Activated CD4-positive, alpha-beta T cell treated with anti-CD3 and anti-CD28 coated beads, Interleukin-2, amount 10 ng/mL, durations not matched to agents 24 days and 14 days (primary cell): ENCODE measurements at regions not wholly inside any gene's neighbourhood (a gene's known extent, or its start where the extent isn't known, plus 50 kb on each side); places are given as distances from the start of the nearest gene placed in this dataset.

Source experiments
- DNase-seq: peaks from one replicate; pipeline ENCODE4 v3.0.0; 2022
- H3K27ac Mint-ChIP-seq: one replicate; pipeline ENCODE4 v1.8.0; 2022; ENCODE audit warnings: mild to moderate bottlenecking, mixed read lengths
- H3K27me3 Mint-ChIP-seq: one replicate; pipeline ENCODE4 v1.8.0; 2022; ENCODE audit warnings: mixed read lengths
- H3K36me3 Mint-ChIP-seq: one replicate; pipeline ENCODE4 v1.8.0; 2022; ENCODE audit warnings: low read depth, mild to moderate bottlenecking, mixed read lengths
- H3K4me1 Mint-ChIP-seq: one replicate; pipeline ENCODE4 v1.8.0; 2021; ENCODE audit warnings: mixed read lengths
- H3K4me3 Mint-ChIP-seq: one replicate; pipeline ENCODE4 v1.8.0; 2022; ENCODE audit warnings: mild to moderate bottlenecking, moderate library complexity, mixed read lengths
- H3K9me3 Mint-ChIP-seq: one replicate; pipeline ENCODE4 v1.8.0; 2021; ENCODE audit warnings: mixed read lengths
- intact Hi-C: fragments of 100-400 bp; cut with micrococcal nuclease; formaldehyde crosslinking; loops from one replicate; pipeline ENCODE4 v1.15.1; 2023

DNA sequence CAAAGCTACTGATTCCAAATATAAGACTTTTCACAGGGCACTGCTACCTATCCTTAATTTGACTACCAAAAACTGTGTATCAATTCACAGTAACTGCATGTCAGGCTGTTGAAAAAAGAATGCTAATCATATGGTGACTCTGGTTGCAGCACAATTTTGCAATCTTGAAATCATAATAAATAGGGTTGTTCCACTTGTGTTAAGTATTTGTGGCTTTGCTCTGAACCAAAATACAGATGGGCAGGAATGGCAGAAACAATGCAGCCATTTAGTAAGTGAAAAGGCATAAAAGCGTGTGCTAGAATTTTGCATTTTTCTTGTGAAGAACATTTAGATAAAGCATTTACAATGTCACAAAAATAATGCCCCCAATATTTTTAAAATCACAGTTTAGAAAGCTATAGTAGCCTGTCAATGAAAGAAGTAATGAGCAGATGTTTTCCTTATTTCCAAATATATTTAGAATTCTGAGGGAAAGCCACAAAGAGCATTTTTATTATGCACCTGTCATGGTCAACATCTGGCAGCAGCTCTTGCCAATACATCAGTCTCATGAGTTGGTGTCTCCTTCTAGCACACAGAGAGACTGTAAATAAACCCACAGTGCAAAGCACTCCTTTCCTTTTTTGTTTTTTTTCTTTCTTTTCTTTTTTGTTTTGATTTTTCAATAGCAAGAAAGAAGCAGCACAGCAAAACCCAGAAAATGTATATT lies 54.8 kb upstream of the PAM start:
- peaks cover 17% of the 10 kb centered on the region for H3K27me3 Mint-ChIP-seq
- no peaks in the 10 kb centered on the region for H3K36me3 Mint-ChIP-seq
- H3K9me3 Mint-ChIP-seq: no peaks in the 10 kb centered on the region
- intact Hi-C loops: no loop called here
- no peak overlapping the region for H3K27ac Mint-ChIP-seq
- no peak for DNase-seq
- H3K4me1 Mint-ChIP-seq: no peaks in the 10 kb centered on the region
- no peak overlapping the region for H3K4me3 Mint-ChIP-seq

DNA sequence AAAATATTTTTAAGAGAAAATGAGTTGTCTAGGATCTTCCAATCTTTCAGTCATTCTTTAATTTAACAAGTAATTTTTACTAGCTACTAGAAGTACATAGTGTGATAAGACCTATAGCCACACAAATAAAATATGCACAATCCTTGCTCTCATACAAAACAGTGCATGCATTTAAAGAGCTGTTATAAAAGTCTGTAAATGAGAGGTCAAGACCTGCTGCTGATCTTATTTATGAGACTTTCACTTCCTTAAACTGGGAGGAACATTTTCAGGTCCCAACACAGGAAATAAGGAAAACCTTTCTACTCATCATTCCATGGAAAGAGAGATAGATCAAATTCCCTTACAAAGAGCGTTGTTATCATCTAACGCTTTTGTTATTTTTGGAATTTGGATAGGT lies 54.2 kb upstream of the PAM start:
- DNase-seq: no peak
- no peak overlapping the region for H3K27ac Mint-ChIP-seq
- intact Hi-C loops: no loop called here
- H3K4me3 Mint-ChIP-seq: no peak overlapping the region
- H3K36me3 Mint-ChIP-seq: no peaks in the 10 kb centered on the region
- peaks cover 17% of the 10 kb centered on the region for H3K27me3 Mint-ChIP-seq
- H3K4me1 Mint-ChIP-seq: no peaks in the 10 kb centered on the region
- H3K9me3 Mint-ChIP-seq: no peaks in the 10 kb centered on the region

DNA sequence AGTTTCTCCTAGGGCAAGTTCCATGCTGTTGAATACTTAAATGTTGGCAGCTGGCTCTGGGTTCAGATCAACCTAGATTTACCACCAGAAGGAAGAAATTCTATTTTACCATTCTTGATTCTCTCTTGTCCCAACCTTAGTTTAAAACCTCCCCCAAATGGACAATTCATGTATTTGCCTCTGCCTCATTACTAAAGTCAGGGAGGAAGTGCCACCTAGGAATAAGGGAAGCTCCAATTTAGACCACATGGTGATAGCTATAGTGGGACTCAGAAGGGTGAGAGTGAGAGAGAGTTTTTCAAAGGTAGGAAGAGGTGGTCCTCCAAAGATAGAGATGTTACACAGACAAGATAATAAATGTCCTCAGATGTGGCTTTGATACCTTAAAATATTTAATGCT lies 53.4 kb upstream of the PAM start:
- intact Hi-C loops: no loop called here
- H3K9me3 Mint-ChIP-seq: no peaks in the 10 kb centered on the region

More for the DNA sequence above, 53.4 kb upstream of the PAM start:
- no peak for DNase-seq
- peaks cover 17% of the 10 kb centered on the region for H3K27me3 Mint-ChIP-seq
- H3K36me3 Mint-ChIP-seq: no peaks in the 10 kb centered on the region
- no peak overlapping the region for H3K4me3 Mint-ChIP-seq
- no peak overlapping the region for H3K27ac Mint-ChIP-seq
- no peaks in the 10 kb centered on the region for H3K4me1 Mint-ChIP-seq
